ENCODE measurements at regions not wholly inside any gene's neighbourhood (a gene's known extent, or its start where the extent isn't known, plus 50 kb on each side); places are given as distances from the start of the nearest gene placed in this dataset.

GRCh38 chr4:9592010-9592409 lies 147.8 kb downstream of the DEFB131A start:
- TF ChIP-seq CTCF (IDR thresholded peaks at IDR 0.05; ENCODE audit: low read length) (no peak), EZH2 (IDR thresholded peaks at IDR 0.05; ENCODE audit: borderline replicate concordance, low read length) (no peak)

Measured in OCI-LY1 (cell line).